ENCODE measurements at regions not wholly inside any gene's neighbourhood (a gene's known extent, or its start where the extent isn't known, plus 50 kb on each side); places are given as distances from the start of the nearest gene placed in this dataset.

DNA sequence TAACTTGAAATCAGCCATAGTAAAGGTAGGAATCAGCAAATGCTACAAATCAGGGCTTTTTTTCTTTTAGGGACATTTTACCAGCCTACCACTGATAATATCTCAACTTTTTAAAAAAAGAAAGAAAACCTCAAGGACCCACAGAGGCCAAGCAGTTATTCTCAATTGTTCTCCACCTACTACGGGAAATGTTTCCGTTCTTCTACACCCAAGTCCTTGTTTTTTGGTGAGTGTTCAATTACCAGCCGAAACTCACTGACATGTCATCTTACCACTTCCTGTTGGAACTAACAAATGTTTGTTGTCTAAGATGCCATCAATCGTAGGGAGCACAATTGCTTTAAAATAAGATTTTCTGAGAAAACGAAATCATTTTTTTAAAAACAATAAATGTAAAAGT, 50.2 kb upstream of the CDK1 start:
- no peak for DNase-seq (ENCODE audit: low read depth in 4 of 4, low spot score in 3 of 4)

DNA sequence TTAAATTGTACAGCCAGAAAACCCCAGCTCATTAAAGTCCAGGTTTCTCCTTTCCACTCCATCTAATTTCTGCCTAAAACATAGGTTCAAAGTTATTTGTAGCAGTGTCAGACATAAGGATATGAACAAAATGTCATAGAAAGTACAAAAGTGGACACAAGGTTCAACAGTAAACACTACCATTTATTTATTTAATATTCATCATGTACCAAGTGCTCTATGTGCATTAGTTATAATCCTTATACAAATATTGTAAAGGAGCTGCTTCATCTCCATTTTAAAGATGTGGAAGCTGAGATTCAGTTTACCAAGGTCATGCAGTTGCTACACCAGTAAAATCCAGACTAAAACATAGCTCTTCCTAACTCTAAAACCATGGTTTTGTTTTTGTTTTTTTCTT, 52.0 kb upstream of the CDK1 start:
- DNase-seq (ENCODE audit: low read depth in 4 of 4, low spot score in 3 of 4), result no peak

DNA sequence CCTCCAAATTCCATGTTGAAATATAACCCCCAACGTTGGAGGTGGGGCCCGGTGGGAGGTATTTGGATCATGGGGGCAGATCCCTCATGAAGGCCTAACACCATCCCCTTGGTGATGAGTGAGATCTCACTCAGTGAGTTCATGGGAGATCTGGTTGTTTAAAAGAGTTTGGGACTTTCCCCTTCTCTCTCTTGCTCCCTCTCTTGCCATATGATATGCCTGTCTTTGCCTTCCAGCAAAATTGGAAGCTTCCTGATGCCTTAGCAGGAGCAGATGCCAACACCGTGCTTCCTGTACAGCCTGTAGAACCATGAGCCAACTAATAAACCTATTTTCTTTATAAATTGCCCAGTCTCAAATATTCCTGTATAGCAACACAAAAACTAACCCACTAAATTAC, 55.7 kb upstream of the CDK1 start:
- DNase-seq (ENCODE audit: low read depth in 4 of 4, low spot score in 3 of 4), result no peak

DNA sequence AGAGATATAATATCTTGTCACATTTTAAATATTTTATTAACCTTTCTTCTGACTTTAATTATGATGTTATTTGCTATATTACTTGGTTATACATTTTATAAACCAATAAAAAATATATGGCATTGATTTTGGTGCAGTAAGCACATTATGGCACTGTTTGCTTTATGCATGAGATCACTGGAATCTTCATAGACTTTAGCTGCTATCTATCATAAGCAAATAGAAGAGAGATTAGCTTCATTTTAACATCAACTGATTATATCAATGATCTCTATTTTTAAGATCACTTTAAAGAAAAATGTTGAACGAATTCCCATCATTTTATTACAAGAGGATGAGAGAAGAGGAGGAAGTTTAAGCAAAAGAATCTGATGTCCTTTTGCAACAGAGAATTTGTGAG, 58.6 kb upstream of the CDK1 start:
- no peak for DNase-seq (ENCODE audit: low read depth in 4 of 4, low spot score in 3 of 4)

DNA sequence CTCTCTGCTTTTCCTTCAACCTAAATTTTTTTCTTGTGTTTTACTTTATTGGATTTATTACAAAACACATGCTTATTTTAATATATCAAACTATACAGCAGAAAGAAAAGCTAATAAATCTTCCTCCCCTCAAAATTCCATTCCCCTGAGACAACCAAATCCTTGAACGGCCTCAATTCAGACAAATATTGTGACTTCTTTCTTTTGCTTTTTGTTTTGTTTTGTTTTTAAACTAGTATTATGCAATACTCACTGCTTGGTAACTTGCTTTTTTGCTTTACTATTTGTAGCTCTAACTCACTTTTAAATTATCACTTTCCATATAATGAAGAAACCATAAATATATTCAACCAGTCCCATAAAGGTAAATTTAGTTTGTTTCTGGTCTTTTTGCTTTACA, 59.4 kb upstream of the CDK1 start:
- no peak for DNase-seq (ENCODE audit: low read depth in 4 of 4, low spot score in 3 of 4)

DNA sequence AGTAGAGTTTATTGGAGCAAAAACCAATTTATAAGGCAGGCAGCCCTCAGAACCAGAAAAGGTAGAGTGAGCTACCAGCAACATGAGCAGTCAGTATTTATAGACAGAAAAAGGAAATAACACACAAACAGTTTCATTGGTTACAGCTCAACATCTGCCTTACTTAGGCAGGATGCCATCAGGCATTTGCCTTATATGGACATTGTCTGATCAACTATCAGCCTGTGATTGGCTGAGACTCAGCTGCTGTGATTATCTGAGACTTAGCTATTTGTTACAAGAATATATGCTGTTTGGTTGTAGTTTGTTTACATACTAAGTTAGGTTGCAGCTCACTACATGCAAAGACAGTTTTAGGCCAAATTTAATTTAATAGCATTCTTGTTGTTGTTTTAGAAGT, 60.4 kb upstream of the CDK1 start:
- no peak for DNase-seq (ENCODE audit: low read depth in 4 of 4, low spot score in 3 of 4)

DNA sequence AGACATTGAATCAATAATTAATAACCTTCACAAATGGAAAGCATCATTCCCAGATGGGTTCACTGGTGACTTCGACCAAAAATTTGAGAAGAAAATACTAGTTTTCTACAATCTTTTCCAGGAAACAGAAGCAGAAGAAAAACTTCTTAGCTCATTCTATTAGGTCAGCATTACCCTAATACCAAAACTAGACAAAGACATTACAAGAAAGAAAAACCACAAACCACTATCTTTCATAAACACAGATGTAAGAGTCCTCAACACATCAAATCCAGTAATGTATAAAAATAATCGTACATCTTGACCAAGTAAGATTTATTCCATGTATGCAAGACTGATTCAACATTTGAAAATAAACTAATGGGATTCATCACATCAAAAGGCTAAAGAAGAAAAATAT, 64.0 kb upstream of the CDK1 start:
- DNase-seq (ENCODE audit: low read depth in 4 of 4, low spot score in 3 of 4), result no peak

DNA sequence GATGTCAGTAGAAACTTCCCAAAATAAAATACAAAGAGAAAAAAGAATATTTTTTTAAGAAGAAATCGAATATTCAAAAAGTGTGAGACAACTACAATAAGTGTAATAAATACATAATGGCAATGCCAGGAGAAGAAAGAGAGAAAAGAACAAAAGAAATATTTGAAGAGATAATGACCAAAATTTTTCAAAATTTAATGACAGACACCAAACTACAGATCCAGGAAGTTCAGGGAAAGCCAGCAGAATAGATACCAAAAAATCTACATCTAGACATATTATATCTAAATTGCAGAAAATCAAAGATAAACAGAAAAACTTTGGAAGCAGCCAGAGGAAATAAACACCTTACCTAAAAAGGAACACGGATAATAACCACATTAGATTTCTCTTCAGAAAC, 66.8 kb upstream of the CDK1 start:
- DNase-seq (ENCODE audit: low read depth in 4 of 4, low spot score in 3 of 4), result no peak

DNA sequence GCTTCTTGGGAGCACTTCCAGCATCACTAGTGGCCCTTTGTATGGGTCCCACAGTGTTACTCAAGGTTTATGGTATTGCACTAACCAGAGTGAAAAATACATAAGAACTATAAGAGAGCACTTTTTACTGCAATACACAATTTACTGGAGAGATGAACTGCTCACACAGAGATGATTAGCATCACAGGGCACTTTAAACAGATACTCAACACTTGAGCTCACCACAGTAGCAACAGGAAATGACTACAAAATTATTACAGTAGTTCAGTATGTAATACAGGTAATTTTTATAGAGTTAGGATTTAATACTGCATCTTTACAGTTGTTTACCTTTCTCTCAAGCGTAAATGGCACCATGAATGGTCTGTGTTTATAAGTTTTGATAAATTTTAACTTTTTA, 68.2 kb upstream of the CDK1 start:
- DNase-seq (ENCODE audit: low read depth in 4 of 4, low spot score in 3 of 4), result no peak

DNA sequence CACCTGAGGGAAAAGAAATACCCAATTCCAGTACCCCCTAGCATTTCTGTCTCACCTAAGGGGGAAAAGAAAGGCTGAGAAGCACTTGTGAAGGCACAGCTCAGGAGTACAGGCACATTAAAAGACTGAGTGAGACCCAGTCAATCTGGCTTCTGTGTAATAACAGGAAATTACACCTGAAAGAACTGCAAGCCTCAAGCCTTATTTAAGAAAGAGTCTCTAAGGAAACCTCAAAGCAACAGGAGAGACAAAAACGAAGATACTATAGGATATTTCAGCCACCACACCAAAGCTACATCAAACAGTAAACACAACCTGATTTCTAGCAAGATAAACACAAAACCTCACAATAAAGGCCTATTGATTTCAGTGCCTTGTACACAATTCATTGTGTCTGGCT, 69.6 kb upstream of the CDK1 start:
- no peak for DNase-seq (ENCODE audit: low read depth in 4 of 4, low spot score in 3 of 4)

DNA sequence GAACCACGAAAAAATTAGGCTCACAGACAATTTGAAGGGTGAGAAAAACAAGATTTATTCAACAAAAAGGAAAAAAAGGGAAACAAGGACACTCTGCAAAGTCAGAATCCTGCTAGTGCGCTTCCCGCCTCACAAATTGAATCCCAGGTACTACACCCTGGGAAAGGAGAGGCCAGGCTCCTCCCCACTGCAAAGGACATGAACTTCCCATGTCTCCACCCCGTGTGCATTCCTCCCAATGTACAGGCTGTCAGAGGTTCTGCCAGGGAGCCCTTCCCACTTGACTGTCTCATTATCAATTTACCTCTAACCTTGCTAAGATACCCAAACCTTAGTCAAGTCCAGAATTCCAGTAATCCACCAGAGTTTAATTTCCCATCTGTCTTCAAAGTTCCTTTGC, 70.4 kb upstream of the CDK1 start:
- DNase-seq (ENCODE audit: low read depth in 4 of 4, low spot score in 3 of 4), result no peak

DNA sequence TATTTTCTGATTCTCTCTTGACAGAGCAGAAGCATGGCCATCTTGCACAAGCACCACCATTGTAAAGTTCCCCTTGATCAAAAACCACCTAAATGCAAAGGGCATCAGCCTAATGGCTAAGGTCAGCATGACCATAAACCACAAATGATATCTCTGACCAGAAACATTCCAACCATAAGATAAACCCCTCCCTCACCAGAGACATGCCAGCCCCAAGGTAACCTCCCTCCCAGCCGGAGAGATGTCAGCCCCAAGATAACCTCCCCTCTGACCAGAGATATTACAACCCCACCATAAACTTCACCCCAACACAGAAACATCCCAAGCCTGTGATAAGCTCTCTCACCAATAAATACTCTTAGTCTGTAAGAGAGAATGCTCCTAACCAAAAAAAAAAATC, 72.1 kb upstream of the CDK1 start:
- DNase-seq (ENCODE audit: low read depth in 4 of 4, low spot score in 3 of 4), result no peak

DNA sequence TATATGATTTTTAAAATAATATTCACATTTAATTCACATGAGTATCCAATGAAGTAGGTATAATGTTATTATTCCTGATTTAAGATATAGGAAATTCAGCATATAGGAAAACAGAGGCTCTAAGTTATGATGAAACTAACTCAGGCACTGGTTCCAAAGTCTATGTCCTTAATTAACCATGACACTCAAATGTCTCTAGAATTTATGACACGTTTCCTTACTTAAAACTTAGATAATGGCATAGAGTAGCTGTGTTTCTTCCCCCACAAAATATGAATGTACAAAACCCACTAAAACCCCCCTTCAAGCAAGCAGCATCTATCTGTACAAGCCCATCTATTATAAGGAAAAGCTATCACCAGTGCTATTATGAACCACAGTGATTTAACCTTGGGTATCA, 72.9 kb upstream of the CDK1 start:
- no peak for DNase-seq (ENCODE audit: low read depth in 4 of 4, low spot score in 3 of 4)

DNA sequence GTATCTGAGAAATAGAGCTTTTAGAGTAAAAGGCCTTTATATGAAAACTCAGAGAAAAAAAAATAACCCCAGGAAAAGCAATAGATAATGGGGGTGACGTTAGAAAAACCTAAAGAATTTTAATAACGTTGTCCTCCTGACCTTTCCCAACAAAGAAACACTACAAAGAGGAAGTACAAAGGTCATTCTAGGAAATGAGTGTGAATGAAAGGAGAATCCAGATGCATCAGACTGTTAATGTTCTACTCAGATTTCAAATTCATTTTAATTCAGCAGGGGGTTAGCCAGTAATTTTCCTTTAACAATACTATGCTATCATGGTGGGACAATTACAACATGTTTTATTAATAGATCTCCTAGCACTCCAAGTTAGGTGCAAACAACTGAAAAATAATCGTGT, 73.8 kb upstream of the CDK1 start:
- DNase-seq (ENCODE audit: low read depth in 4 of 4, low spot score in 3 of 4), result peak in 2 of 4 donors; percentile 1 to 12

DNA sequence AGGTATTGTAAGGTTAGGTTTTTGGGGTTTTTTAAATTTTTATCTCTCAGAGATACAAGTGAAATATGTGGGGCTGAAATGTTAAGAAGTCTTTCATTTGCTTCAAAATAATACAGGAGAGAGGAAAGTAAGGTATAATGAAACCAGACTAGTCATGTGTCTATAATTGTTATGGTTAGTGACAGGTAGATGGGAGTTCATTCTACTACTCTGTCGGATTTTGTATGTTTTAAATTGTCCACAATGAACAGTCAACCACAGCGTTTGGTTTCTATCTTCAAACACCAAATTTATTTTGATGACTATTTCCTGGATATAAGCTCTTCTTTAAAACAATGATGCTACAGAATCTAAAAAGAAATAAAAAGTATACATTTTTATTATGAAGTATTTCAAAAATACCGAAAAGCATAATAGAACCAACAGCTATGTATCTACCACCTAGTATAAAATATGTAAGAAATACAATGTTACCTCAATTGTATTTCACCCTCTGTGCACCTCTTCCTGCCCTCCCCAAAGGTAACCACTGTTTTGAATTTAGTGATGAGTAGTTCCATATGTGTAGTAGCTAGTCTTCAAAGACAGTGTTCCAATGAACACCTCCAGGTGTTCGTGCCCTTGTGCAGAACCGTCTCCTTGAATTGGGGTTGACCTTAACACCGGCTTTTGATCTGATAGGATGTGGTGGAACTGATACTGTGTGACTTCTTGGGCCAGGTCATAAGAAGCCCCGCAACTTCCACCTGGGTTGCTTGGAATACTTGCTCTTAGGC, 74.8 kb upstream of the CDK1 start:
- DNase-seq (ENCODE audit: low read depth in 4 of 4, low spot score in 3 of 4), result no peak

DNA sequence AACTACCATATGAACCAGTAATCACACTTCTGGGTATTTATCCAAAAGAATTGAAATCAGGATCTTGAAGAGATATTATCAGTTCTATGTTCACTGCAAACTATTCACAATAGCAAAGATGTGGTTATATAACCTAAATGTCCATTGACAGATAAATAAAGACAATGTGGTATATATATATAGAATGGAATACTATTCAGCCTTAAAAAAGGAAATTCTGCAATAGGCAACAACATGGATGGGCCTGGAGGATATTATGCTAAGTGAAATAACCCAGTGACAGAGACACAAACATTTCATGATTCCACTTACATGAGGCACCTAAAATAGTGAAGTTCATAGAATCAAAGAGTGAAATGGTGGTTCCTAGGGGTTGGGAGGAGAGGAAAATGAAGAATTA, 90.6 kb upstream of the CDK1 start:
- no peak for DNase-seq (ENCODE audit: low read depth in 4 of 4, low spot score in 3 of 4)

DNA sequence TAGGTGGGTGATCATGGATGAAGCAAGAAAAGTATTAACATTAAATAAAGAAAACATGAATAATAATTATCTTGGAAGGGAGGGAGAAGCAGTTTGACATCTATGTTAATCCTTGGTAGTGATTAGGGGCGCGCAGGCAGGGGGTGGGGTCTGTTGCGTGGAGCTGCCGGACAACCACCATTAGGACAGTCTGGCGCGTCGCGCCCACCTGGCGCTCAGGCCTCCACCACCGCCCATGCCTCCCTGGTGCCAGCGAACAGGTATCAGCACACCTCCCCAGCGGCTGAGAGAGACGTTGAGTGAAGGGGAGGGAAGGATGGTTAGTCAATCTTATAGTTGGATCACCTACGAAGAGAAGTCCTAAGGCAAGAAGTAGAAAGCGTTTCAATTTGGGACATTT, 94.2 kb upstream of the CDK1 start:
- no peak for DNase-seq (ENCODE audit: low read depth in 4 of 4, low spot score in 3 of 4)

DNA sequence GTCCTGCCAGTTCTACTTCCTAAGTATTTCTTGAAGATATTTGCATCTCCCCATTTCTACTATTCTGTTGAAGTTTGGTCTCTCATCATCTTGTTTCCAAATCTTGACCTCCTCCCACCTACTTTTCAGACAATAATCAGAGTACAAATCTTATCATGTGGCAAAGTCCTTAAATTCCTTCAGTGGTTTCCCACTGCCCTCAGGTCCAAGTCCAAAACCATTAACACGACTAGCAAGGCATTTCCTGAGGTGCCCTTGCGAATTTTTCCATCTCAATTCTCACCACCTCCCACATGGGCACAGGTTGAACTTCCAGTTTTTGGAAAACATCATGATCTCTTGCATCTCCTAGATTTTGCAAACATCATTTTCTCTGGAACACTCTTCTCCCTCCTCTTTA, 97.2 kb upstream of the CDK1 start:
- DNase-seq (ENCODE audit: low read depth in 4 of 4, low spot score in 3 of 4), result no peak

DNA sequence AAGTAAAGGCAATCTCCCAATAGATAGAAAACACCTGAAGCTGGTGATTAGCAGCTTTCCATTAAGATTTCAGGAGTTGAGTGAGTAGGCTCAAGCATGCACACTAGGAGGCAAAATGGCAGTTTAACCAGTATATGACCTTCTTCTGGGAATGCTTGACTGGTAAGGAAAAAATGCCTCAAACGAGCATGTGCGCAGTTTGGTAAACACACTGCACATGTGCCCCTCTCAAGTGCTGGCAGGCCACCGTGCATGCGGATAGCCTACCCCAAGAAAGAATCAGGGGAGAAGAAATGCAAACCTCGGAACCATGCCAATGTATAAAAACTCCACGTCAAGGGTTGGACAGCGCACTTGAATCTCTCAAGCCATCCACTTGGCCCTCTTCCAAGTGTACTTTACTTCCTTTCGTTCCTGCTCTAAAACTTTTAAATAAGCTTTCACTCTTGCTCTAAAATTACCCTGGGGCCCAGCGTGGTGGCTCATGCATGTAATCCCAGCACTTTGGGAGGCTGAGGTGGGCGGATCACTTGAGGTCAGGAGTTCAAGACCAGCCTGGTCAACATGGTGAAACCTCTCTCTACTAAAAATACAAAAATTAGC, 98.8 kb upstream of the CDK1 start:
- no peak for DNase-seq (ENCODE audit: low read depth in 4 of 4, low spot score in 3 of 4)

DNA sequence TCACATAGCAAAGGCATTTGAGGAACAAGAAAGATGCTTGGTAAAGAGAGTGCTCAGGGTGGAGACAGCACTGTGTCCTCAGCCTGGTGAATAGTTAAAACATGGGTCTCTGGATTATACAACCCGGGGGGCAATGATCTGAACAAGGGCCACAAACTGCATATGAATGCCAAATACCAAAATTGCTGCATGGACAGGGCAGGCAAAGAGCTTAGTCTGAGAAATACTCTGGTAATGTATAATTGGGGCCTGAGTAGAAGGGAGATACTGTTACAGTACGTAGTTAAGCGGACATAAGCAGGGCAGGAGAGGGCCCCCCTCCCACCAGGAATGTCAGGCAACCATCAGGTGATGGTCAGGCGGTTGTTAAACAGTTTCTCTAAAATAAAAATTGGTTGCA, 99.3 kb upstream of the CDK1 start:
- no peak for DNase-seq (ENCODE audit: low read depth in 4 of 4, low spot score in 3 of 4)

DNA sequence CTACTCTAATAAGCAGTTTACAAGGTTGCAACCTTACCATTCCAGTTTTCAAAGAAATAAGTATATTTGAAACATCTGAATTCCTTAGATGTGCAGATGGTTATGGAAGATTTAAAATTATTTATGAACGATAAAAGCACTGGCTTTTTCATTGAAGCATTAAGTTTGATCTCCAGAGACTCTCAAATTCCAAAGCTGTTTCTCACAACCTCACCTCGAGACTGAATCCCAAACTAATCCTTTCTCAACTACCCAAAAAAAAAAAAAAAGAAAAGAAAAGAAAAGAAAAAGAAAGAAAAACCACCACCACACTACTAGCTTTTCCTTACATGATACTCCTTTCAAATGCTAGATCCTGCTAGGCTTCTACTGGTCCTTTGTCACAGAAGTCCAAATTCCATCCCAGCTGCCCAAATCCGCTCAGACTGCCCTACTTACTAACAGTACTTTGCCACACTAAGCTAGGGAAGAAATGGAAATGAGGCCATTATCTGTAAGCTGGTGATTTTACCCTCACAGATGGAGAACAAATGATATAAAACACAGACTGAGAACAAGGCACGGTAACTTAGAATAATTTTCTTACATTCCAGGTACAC, 100.6 kb upstream of the CDK1 start:
- DNase-seq (ENCODE audit: low read depth in 4 of 4, low spot score in 3 of 4), result no peak

DNA sequence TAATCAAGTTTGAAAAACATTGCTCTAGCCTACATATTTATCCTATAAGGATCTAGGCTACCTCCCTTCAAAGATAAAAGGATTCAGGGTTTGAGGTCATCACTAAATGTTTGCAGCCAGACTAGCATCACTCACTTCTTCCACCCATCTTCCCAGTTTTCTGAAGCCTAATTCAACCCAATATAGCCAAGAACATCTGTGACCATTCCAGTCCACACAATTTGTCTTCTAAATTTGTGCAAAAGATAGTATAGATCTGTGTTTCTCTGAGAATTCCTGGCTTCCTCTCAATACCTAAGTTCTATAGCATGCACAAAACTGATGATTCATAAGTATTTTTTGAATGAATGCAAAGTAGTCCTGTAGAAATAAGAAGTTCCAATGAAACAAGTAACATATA, 103.0 kb upstream of the CDK1 start:
- DNase-seq (ENCODE audit: low read depth in 4 of 4, low spot score in 3 of 4), result no peak

Measured in right renal pelvis (tissue), 4 donors.